Hematopoietic multipotent progenitor cell (in vitro differentiated cells): ENCODE measurements at regions not wholly inside any gene's neighbourhood (a gene's known extent, or its start where the extent isn't known, plus 50 kb on each side); places are given as distances from the start of the nearest gene placed in this dataset.
"Not testable (repeated sequence)": the region's sequence is repeated elsewhere in the genome, so short reads cannot be mapped to it uniquely, and the experiment has no call there.

ENCODE experiments used
- DNase-seq, 3 donors: peaks; one replicate each; pipeline ENCODE4 v3.0.0-alpha.2; 2011 to 2015; ENCODE audit warnings: low read depth in 2 of 3, low spot score in 2 of 3

GRCh38 chrY:14344648-14345333 lies 179.5 kb upstream of the NLGN4Y start:
- peak in 2 of 3 donors; percentile 48 to 58 for DNase-seq

GRCh38 chrY:14351590-14351989 lies 172.7 kb upstream of the NLGN4Y start:
- no peak for DNase-seq

GRCh38 chrY:14356154-14356553 lies 168.2 kb upstream of the NLGN4Y start:
- DNase-seq, result no peak

- DNase-seq, result no peak
Measured at GRCh38 chrY:14360748-14361500, 163.4 kb upstream of the NLGN4Y start.

GRCh38 chrY:14373608-14374007 lies 150.7 kb upstream of the NLGN4Y start:
- DNase-seq, result no peak

- no peak for DNase-seq
Measured at GRCh38 chrY:14378217-14378616, 146.1 kb upstream of the NLGN4Y start.

GRCh38 chrY:14410549-14411030 lies 113.7 kb upstream of the NLGN4Y start:
- not testable (repeated sequence) for DNase-seq

GRCh38 chrY:14411334-14411733 lies 113.0 kb upstream of the NLGN4Y start:
- DNase-seq, result no peak

- DNase-seq, result no peak
Measured at GRCh38 chrY:14436546-14436945, 87.8 kb upstream of the NLGN4Y start.

- DNase-seq, result no peak
Measured at GRCh38 chrY:14437626-14438025, 86.7 kb upstream of the NLGN4Y start.

GRCh38 chrY:14438395-14438794 lies 85.9 kb upstream of the NLGN4Y start:
- no peak for DNase-seq

GRCh38 chrY:14444550-14444949 lies 79.8 kb upstream of the NLGN4Y start:
- DNase-seq, result no peak

GRCh38 chrY:14468151-14468683 lies 56.1 kb upstream of the NLGN4Y start:
- DNase-seq, result no peak

GRCh38 chrY:14472421-14472820 lies 51.9 kb upstream of the NLGN4Y start:
- DNase-seq, result no peak

GRCh38 chrY:14473320-14473719 lies 51.0 kb upstream of the NLGN4Y start:
- DNase-seq, result no peak
